Hepatocyte (in vitro differentiated cells): ENCODE measurements at regions not wholly inside any gene's neighbourhood (a gene's known extent, or its start where the extent isn't known, plus 50 kb on each side); places are given as distances from the start of the nearest gene placed in this dataset.

Experiments used
- CTCF ChIP-seq: fragments of 200-600 bp; sonication (generic); IDR thresholded peaks from 2 replicates; pipeline ENCODE4 v1.5.1; 2016; ENCODE audit warnings: antibody characterized with exemption, mild to moderate bottlenecking; ENCODE audit not compliant: poor library complexity
- EZH2phosphoT487 ChIP-seq: fragments of 200-600 bp; sonication (generic); IDR thresholded peaks from one replicate; pipeline ENCODE4 v1.6.1; 2018; ENCODE audit warnings: antibody characterized with exemption, mild to moderate bottlenecking, low read depth, moderate library complexity; ENCODE audit not compliant: unreplicated experiment, severe bottlenecking

- no peak for TF ChIP-seq CTCF
- TF ChIP-seq EZH2phosphoT487, result no peak
These were observed 135.3 kb downstream of the ZBTB18 start for GRCh38 chr1:244186372-244186771.
